HepG2 (cell line): ENCODE measurements at regions not wholly inside any gene's neighbourhood (a gene's known extent, or its start where the extent isn't known, plus 50 kb on each side); places are given as distances from the start of the nearest gene placed in this dataset.

Experiments
- ATAC-seq: fragments of 200-7000 bp; cut with Tn5 transposase; 3 replicates; pipeline ENCODE4 v1.9.1; 2020; ENCODE audit warnings: mild to moderate bottlenecking, moderate library complexity
- BruUV-seq: library from RNA; stranded (reverse); fragments of 400-500 nt; replicated peaks from 2 replicates; lab custom pipeline; 2021; lab: Mats Ljungman, UMichigan
- CTCF ChIA-PET: fragments of 300-600 bp; formaldehyde crosslinking; extraction: SDS; loops from one replicate; lab custom pipeline; 2021; ENCODE audit warnings: low total read pairs, inconsistent platforms, low intra/inter-chr PET ratio; lab: Yijun Ruan, JAX
- POLR2A ChIA-PET: fragments of 350-600 bp; sonication (Branson Sonifier 250); formaldehyde crosslinking; loops from one replicate; lab custom pipeline; 2020; ENCODE audit warnings: antibody characterized with exemption, inconsistent platforms; lab: Yijun Ruan, JAX
- DNase-seq: peaks from one replicate; pipeline ENCODE4 v3.0.0-alpha.2; 2015; ENCODE audit warnings: low spot score
- FAIRE-seq: peaks from 3 replicates; lab custom pipeline; 2011; peaks lifted over from hg19 to GRCh38; lab: Jason Lieb, UNC
- H2AFZ ChIP-seq: one replicate; pipeline ENCODE4 v1.6.1; 2011; ENCODE audit warnings: low read length, inconsistent platforms
- H3K27ac ChIP-seq: fragments of 300-600 bp; 3 replicates; pipeline ENCODE4 v1.8.0; 2011; ENCODE audit warnings: mixed run types, mild to moderate bottlenecking, mixed read lengths, low read length, inconsistent platforms; ENCODE audit not compliant: insufficient read depth; ENCODE audit errors: extremely low read length
- H3K27me3 ChIP-seq, 2 experiments: fragments of 200-600 bp in 1 of 2; 2 replicates in 1 of 2; 3 replicates in 1 of 2; pipeline versions ENCODE4 v1.6.0 to v1.8.0; 2011; ENCODE audit warnings: low read length in 2 of 2, mild to moderate bottlenecking in 2 of 2, moderate library complexity in 2 of 2, inconsistent platforms in 1 of 2; ENCODE audit not compliant: insufficient read depth in 2 of 2, control insufficient read depth in 1 of 2
- H3K36me3 ChIP-seq, 2 experiments: fragments of 200-600 bp in 1 of 2; replicated peaks in 1 of 2; 2 replicates in 1 of 2; 3 replicates in 1 of 2; pipeline versions ENCODE4 v1.5.1 to v1.8.0; 2011; ENCODE audit warnings: low read length in 2 of 2, inconsistent platforms in 1 of 2; ENCODE audit not compliant: insufficient read depth in 2 of 2, control insufficient read depth in 1 of 2
- H3K4me1 ChIP-seq: 2 replicates; pipeline ENCODE4 v1.5.1; 2012; ENCODE audit warnings: low read length, inconsistent platforms; ENCODE audit not compliant: insufficient read depth
- H3K4me2 ChIP-seq: 2 replicates; pipeline ENCODE4 v1.6.0; 2011; ENCODE audit warnings: low read depth, low read length, inconsistent platforms
- H3K4me3 ChIP-seq, 3 experiments: fragments of 200-600 bp in 1 of 3; sonication (generic), shearing (Covaris generic) in 1 of 3; replicated peaks in 1 of 3; 2 replicates each; pipeline ENCODE4 v1.5.1; 2011 to 2016; ENCODE audit warnings: low read length in 3 of 3, inconsistent platforms in 2 of 3, low read depth in 2 of 3, mild to moderate bottlenecking in 2 of 3, control low read depth in 1 of 3, mixed read lengths in 1 of 3; ENCODE audit not compliant: insufficient read depth in 1 of 3
- H3K79me2 ChIP-seq: one replicate; pipeline ENCODE4 v1.6.1; 2011; ENCODE audit warnings: low read length, inconsistent platforms; ENCODE audit not compliant: insufficient read depth
- H3K9ac ChIP-seq: 2 replicates; pipeline ENCODE4 v1.6.0; 2011; ENCODE audit warnings: mild to moderate bottlenecking, low read depth, low read length, inconsistent platforms; ENCODE audit not compliant: insufficient read depth
- H3K9me3 ChIP-seq: 2 replicates; pipeline ENCODE4 v1.5.1; 2012; ENCODE audit warnings: mild to moderate bottlenecking, low read length
- H4K20me1 ChIP-seq: 2 replicates; pipeline ENCODE4 v1.6.0; 2011; ENCODE audit warnings: inconsistent platforms, mild to moderate bottlenecking, low read length, moderate library complexity; ENCODE audit not compliant: insufficient read depth
- ARID5B ChIP-seq: IDR thresholded peaks from 2 replicates; pipeline ENCODE4 v1.4.0; 2020; ENCODE audit warnings: mild to moderate bottlenecking, missing genetic modification reagents
- ETS1 ChIP-seq: sonication (generic); formaldehyde crosslinking; IDR thresholded peaks from 2 replicates; pipeline ENCODE4 v1.4.0; 2020; ENCODE audit warnings: missing genetic modification reagents
- KLF12 ChIP-seq: sonication (generic); formaldehyde crosslinking; IDR thresholded peaks from 2 replicates; pipeline ENCODE4 v1.4.0; 2020; ENCODE audit warnings: missing genetic modification reagents, borderline replicate concordance
- SALL2 ChIP-seq: sonication (generic); formaldehyde crosslinking; IDR thresholded peaks from 2 replicates; pipeline ENCODE4 v1.8.1; 2023; ENCODE audit warnings: mild to moderate bottlenecking, missing genetic modification reagents, inconsistent platforms
- SMC3 ChIP-seq: IDR thresholded peaks from 2 replicates; pipeline ENCODE4 v1.6.1; 2011; ENCODE audit warnings: low read length, improper control_type of control experiment
- SRSF1 ChIP-seq: fragments of 200-400 bp; formaldehyde crosslinking; optimal IDR thresholded peaks from 2 replicates; pipeline ENCODE3; 2017; ENCODE audit warnings: mild to moderate bottlenecking, low read depth, low read length, moderate library complexity
- STAG1 ChIP-seq: sonication (generic); formaldehyde crosslinking; IDR thresholded peaks from 2 replicates; pipeline ENCODE4 v1.4.0; 2020; ENCODE audit warnings: missing genetic modification reagents
- TBP ChIP-seq: sonication (generic); formaldehyde crosslinking; IDR thresholded peaks from 2 replicates; pipeline ENCODE4 v1.5.0; 2020; ENCODE audit warnings: missing genetic modification reagents
- TCF7L2 ChIP-seq: IDR thresholded peaks from 2 replicates; pipeline ENCODE4 v1.6.1; 2011; ENCODE audit warnings: mild to moderate bottlenecking, low read depth, low read length, moderate library complexity
- ZFP62 ChIP-seq: sonication (generic); formaldehyde crosslinking; IDR thresholded peaks from 2 replicates; pipeline ENCODE4 v1.4.0; 2020; ENCODE audit warnings: missing genetic modification reagents
- ZNF446 ChIP-seq: sonication (generic); formaldehyde crosslinking; IDR thresholded peaks from 2 replicates; pipeline ENCODE4 v1.5.0; 2020; ENCODE audit warnings: mild to moderate bottlenecking, missing genetic modification reagents
- ZNF562 ChIP-seq: sonication (generic); formaldehyde crosslinking; IDR thresholded peaks from 2 replicates; pipeline ENCODE4 v1.8.0; 2022; ENCODE audit warnings: missing genetic modification reagents, borderline replicate concordance
- ZNF589 ChIP-seq: sonication (generic); formaldehyde crosslinking; conservative IDR thresholded peaks from 2 replicates; pipeline ENCODE4 v1.8.0; 2022; ENCODE audit warnings: mild to moderate bottlenecking, moderate library complexity, missing genetic modification reagents
- WGBS: methylation state at CpG from one replicate; pipeline ENCODE4 v1.1.6; 2017; ENCODE audit warnings: low lambda C conversion rate; 5-methylcytosine and 5-hydroxymethylcytosine counted together
- in situ Hi-C: cut with HindIII; loops from 2 replicates; pipeline ENCODE4 v1.10.0; 2017; ENCODE audit warnings: low pct_unique_long_range_greater_than_20kb; ENCODE audit not compliant: extremely low pct_ligation_motif_present
- intact Hi-C: fragments of 100-400 bp; cut with micrococcal nuclease; formaldehyde crosslinking; loops from one replicate; pipeline ENCODE4 v1.10.0; 2022; ENCODE audit not compliant: unreplicated experiment
- TF ChIP-seq, protein P1 (sequence below): sonication (generic); formaldehyde crosslinking; IDR thresholded peaks from 2 replicates; pipeline ENCODE4 v1.4.0; 2020; ENCODE audit warnings: missing genetic modification reagents
- TF ChIP-seq, protein P2 (sequence below): IDR thresholded peaks from 2 replicates; pipeline ENCODE4 v1.6.1; 2016
- TF ChIP-seq, protein P3 (sequence below): sonication (generic); formaldehyde crosslinking; IDR thresholded peaks from 2 replicates; pipeline ENCODE4 v1.4.0; 2020; ENCODE audit warnings: missing genetic modification reagents, borderline replicate concordance

DNA sequence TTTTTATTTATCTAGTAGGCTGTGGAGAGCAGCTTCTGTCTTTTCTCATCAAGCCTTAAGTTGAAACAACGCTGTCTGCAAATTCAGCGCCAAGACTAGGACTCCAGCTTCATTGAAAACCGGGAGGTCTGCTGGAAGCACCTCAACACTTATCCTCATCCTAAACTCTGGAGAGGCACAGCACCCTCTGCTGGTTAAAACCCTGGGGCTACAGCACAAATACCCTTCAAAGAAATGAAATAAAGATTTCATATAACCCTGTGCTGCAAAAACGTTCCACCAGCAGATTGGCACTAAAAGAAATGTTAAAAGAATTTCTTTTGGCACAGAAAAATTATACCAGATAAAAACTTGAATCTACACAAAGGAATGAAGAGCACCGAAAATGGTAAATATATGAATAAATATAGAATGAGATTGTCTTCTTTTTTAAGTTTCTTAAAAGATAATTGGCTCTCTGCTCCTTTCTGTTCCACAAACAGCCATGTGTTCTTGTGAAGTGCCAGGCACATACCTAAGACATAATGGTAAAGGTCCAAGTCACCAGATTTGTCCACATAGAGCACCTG lies 227.7 kb upstream of the SAMSN1 start:
- no peak overlapping the region for H3K4me3 ChIP-seq
- WGBS = 39% methylated on average over 5 of the region's 5 CpGs
- H3K27me3 ChIP-seq = no peaks in the 10 kb centered on the region
- no peak overlapping the region for H2AFZ ChIP-seq
- intact Hi-C loops = no loop called here
- no peaks in the 10 kb centered on the region for H3K9me3 ChIP-seq
- peak; percentile 30 for DNase-seq
- no peak overlapping the region for H3K27ac ChIP-seq
- H3K4me1 ChIP-seq = no peaks in the 10 kb centered on the region
- in situ Hi-C loops = no loop called here
- no TSS peak for BruUV-seq
- H3K4me2 ChIP-seq = no peak overlapping the region
- CTCF ChIA-PET = interaction anchor here (1.3 kb wide), 1 partner anchor 370 kb away, joined by 5 read pairs; no protein-coding TSS in a partner anchor
- no peaks in the 10 kb centered on the region for H3K36me3 ChIP-seq
- H3K79me2 ChIP-seq = no peaks in the 10 kb centered on the region
- POLR2A ChIA-PET = no interaction called here
- FAIRE-seq = no peak
- no peaks in the 10 kb centered on the region for H4K20me1 ChIP-seq
- no peak overlapping the region for H3K9ac ChIP-seq
- peak; percentile 63; the same call in 2 of the 3 replicates for ATAC-seq
- TF ChIP-seq ETS1 (CRISPR knock-in tag) (no peak), SMC3 (peak; percentile 39; the same call in 1 of the 2 replicates), ARID5B (CRISPR knock-in tag) (no peak), ZFP62 (CRISPR knock-in tag) (no peak), ZNF446 (CRISPR knock-in tag) (no peak), ZNF589 (CRISPR knock-in tag) (no peak), ZNF562 (no peak), TBP (no peak), KLF12 (CRISPR knock-in tag) (no peak), TCF7L2 (no peak), SRSF1 (no peak), SALL2 (no peak), STAG1 (CRISPR knock-in tag) (peak; percentile 49)
- TF ChIP-seq, protein P1, sequence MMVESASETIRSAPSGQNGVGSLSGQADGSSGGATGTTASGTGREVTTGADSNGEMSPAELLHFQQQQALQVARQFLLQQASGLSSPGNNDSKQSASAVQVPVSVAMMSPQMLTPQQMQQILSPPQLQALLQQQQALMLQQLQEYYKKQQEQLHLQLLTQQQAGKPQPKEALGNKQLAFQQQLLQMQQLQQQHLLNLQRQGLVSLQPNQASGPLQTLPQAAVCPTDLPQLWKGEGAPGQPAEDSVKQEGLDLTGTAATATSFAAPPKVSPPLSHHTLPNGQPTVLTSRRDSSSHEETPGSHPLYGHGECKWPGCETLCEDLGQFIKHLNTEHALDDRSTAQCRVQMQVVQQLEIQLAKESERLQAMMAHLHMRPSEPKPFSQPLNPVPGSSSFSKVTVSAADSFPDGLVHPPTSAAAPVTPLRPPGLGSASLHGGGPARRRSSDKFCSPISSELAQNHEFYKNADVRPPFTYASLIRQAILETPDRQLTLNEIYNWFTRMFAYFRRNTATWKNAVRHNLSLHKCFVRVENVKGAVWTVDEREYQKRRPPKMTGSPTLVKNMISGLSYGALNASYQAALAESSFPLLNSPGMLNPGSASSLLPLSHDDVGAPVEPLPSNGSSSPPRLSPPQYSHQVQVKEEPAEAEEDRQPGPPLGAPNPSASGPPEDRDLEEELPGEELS (CRISPR knock-in tag) = no peak
- TF ChIP-seq, protein P2, sequence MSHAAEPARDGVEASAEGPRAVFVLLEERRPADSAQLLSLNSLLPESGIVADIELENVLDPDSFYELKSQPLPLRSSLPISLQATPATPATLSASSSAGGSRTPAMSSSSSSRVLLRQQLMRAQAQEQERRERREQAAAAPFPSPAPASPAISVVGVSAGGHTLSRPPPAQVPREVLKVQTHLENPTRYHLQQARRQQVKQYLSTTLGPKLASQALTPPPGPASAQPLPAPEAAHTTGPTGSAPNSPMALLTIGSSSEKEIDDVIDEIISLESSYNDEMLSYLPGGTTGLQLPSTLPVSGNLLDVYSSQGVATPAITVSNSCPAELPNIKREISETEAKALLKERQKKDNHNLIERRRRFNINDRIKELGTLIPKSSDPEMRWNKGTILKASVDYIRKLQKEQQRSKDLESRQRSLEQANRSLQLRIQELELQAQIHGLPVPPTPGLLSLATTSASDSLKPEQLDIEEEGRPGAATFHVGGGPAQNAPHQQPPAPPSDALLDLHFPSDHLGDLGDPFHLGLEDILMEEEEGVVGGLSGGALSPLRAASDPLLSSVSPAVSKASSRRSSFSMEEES (CRISPR knock-in tag) = no peak
- TF ChIP-seq, protein P3, sequence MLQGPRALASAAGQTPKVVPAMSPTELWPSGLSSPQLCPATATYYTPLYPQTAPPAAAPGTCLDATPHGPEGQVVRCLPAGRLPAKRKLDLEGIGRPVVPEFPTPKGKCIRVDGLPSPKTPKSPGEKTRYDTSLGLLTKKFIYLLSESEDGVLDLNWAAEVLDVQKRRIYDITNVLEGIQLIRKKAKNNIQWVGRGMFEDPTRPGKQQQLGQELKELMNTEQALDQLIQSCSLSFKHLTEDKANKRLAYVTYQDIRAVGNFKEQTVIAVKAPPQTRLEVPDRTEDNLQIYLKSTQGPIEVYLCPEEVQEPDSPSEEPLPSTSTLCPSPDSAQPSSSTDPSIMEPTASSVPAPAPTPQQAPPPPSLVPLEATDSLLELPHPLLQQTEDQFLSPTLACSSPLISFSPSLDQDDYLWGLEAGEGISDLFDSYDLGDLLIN (CRISPR knock-in tag) = no peak
